HG03064 (cell line): ENCODE measurements at regions not wholly inside any gene's neighbourhood (a gene's known extent, or its start where the extent isn't known, plus 50 kb on each side); places are given as distances from the start of the nearest gene placed in this dataset.
A peak's percentile ranks its signal among the peaks of the same experiment; 100 is the strongest.
"Not testable (repeated sequence)": the region's sequence is repeated elsewhere in the genome, so short reads cannot be mapped to it uniquely, and the experiment has no call there.

ENCODE experiments used
- ATAC-seq: cut with Tn5 transposase; IDR thresholded peaks from one replicate; pipeline ENCODE4 v1.9.1; 2021; ENCODE audit warnings: low read depth; ENCODE audit not compliant: unreplicated experiment

- no peak for ATAC-seq
Measured at GRCh38 chr2:143940720-143941119, 579.2 kb downstream of the ZEB2 start.

- ATAC-seq, result no peak
Measured at GRCh38 chr2:143939626-143940330, 580.1 kb downstream of the ZEB2 start.

- ATAC-seq, result peak; percentile 5
Measured at GRCh38 chr2:143937723-143938350, 582.1 kb downstream of the ZEB2 start.

DNA sequence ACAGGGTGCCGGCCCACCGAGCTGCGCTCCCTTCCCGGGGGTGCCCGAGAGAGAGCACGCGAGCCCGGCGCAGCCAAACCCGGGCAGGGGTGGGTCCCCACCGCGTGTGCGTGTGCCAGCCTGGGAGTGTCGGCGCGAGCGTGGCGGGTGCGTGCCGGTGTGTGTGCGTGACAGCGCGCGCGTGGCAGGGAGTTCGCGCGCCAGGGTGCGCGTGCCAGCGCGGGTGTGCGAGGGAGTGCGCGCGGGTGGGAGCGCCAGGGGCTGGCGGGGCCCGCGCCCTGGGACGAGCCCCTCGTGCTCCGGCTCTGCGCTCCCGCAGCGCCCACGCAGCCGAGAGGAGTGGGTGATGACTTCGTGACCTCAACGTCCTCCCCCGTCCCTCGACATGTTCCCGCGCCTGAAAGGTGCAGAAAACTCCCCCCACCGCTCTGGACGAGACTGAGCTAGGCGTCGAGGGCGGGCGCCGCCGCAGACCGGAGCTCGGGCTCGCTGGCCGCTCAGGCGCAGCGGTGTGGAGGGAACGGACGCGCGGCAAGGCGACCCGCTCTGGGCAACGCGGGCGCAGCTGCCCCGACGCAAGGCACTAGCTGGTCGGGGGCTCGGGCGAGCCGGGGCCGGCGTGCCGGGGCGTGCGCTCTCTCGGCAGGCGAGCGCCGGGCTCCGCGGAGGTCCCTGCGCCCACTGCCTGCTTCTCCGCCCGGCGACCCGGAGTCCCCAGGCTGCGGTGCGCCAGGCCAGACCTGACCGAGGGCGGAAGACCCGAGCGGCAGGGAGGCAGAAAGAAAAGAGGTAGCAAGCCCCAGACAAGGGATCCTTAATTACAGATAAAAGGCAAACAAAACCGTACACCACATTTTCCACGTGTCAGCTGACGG is 582.8 kb downstream of the ZEB2 start:
- peak; percentile 74 for ATAC-seq

DNA sequence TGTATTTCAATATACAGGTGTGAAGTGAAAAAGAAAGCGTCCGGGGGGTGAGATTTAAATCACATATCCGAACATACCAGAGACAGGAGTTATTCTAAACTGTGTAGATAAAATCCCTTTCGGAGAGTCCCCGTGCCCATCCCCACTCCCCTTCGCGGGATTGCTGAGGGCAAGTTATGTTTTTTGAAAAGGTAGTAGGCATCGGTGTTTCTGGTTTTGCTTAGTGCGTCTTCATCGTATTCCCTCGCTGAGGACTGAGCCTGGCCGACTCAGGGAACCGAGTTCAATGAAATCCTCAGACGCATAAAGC is 583.4 kb downstream of the ZEB2 start:
- ATAC-seq, result no peak

GRCh38 chr2:143935482-143935752 is 584.5 kb downstream of the ZEB2 start:
- ATAC-seq, result no peak

GRCh38 chr2:143934626-143935481 is 585.1 kb downstream of the ZEB2 start:
- ATAC-seq, result no peak

GRCh38 chr2:143933946-143934569 is 585.9 kb downstream of the ZEB2 start:
- ATAC-seq, result no peak

DNA sequence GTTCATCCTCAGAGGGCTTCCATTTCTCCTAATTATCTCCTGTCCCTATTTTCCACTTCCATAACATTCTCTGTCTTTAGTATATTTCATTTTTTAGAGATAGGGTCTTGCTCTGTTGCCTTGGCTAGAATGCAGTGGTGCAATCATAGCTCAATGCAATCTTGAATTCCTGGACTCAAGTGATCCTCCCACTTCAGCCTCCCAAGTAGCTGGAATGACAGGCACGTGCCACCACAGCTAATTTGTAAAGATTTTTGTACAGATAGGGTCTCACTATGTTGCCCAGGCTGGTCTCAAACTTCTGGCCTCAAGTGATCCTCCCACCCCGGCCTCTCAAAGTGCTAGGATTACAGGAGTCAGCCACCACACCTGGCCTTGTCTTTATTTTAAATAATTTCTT is 589.0 kb downstream of the ZEB2 start:
- ATAC-seq, result no peak

- no peak for ATAC-seq
Measured at GRCh38 chr2:143928613-143929012, 591.3 kb downstream of the ZEB2 start.

DNA sequence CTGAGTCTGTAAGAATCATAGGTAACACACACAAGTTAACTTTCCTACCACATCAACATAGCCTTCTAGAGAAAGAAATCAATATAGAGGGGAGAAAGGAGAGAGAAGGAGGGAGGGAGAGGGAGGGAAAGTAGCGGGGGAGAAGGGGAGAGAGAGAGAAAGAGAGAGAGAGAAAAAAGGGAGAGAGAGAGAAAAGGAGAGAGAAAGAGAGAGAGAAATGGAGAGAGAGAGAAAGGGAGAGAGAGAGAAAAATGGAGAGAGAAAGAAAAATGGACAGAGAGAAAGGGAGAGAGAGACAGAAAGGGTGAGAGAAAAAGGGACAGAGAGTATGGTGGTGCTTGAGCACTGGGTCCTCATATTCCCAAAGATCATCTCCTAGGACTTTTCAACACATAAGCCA is 591.7 kb downstream of the ZEB2 start:
- no peak for ATAC-seq

GRCh38 chr2:143926736-143927135 is 593.2 kb downstream of the ZEB2 start:
- ATAC-seq, result no peak

DNA sequence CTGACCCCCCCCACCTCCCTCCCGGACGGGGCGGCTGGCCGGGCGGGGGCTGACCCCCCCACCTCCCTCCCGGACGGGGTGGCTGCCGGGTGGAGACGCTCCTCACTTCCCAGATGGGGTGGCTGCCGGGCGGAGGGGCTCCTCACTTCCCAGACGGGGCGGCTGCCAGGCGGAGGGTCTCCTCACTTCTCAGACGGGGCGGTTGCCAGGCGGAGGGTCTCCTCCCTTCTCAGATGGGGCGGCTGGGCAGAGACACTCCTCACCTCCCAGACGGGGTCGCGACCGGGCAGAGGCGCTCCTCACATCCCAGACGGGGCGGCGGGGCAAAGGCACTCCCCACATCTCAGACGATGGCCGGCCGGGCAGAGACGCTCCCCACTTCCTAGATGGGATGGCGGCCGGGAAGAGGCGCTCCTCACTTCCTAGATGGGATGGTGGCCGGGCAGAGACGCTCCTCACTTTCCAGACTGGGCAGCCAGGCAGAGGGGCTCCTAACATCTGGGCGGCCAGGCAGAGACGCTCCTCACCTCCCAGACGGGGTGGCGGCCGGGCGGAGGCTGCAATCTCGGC is 597.6 kb downstream of the ZEB2 start:
- not testable (repeated sequence) for ATAC-seq

DNA sequence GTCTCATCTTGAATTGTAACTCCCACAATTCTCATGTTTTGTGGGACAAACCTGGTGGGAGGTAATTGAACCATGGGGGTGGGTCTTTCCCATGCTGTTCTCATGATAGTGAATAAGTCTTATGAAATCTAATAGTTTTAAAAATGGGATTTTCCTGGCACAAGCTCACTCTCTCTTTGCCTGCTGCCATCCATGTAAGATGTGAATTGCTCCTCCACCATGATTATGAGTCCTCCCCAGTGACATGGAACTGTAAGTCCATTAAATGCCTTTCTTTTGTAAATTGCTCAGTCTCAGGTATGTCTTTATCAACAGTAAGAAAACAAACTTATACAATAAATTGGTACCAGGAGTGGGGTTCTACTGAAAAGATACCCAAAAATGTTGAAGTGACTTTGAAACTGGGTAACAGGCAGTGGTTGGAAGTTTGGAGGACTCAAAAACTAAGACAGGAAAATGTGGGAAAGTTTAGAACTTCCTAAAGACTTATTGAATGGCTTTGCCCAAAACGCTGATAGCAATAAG is 601.4 kb downstream of the ZEB2 start:
- ATAC-seq, result no peak

DNA sequence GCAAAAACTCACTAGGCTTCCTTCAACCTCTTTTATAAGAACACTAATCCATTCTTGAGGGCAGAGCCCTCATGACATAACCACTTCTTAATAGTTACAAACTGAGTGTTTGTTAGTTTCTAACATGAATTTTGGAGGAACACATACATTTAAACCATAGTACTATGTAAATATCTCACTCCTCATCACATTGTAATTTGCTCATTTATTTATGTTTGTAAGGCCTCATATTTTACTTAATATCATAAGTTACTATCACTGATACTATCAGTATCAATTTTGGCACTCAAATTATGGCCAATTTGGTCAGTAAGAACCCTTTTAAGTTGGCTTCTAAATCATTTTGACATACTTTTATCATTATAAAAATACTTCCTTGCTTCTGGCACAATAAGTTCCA is 603.1 kb downstream of the ZEB2 start:
- no peak for ATAC-seq

DNA sequence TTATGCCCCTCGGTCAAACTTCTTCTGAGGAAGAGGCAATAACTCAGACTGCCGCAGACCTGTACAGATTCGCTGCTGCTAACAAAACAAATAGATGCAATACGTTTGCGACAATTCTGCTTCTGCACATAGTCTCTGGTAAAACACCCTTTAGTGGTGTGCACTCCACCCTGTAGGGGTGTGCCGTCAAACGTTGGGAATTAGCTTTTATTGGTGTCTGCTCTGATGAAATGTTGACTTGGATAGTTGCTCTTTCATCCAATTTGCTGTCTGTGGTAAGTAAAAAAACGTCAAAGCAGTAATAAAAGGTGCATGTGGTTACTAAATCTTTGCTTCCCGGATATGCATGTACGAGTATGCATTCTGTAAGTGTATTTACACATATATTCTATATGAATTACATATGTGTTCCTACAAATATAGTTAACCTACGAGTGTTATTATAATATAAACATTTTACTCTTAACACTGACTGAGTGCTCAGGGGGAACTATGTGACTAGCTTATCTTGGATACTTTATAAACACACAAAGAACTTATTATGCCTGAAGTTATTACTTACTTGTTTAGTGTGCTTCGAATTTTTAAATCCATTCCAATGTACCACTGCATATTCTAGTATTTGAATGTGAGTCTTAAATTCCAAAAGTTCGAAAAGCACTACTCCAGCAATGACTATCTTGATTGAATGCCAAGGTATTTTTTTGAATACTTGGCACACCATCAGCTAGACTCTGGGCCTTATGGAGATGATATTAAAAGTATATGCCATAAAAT is 610.2 kb downstream of the ZEB2 start:
- ATAC-seq, result no peak

- no peak for ATAC-seq
Measured at GRCh38 chr2:143908843-143909242, 611.1 kb downstream of the ZEB2 start.

DNA sequence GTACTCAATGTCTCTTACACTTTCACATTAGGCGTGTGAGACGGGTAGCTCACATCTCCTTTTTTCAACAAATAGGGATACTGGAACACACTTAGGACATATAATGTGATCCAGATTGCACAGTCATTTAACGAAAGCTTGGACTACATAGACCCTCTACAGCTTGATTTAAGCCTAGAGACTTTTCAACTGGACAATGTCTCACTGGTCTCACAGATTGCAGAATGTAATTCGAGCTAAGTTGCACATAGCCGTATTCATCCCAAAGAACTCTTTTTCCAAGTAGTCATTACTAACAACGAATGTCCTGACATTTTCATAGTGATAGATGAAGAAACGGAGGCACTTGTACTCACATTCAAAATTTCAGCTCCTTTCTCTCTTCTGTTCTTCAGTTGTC is 612.1 kb downstream of the ZEB2 start:
- no peak for ATAC-seq

- no peak for ATAC-seq
Measured at GRCh38 chr2:143906850-143907249, 613.1 kb downstream of the ZEB2 start.
